NCI-H1417 (cell line): ENCODE measurements at regions not wholly inside any gene's neighbourhood (a gene's known extent, or its start where the extent isn't known, plus 50 kb on each side); places are given as distances from the start of the nearest gene placed in this dataset.
A peak's percentile ranks its signal among the peaks of the same experiment; 100 is the strongest.

Experiments
- DNase-seq, 3 experiments: peaks; one replicate each; lab custom pipeline; 2025; lab: John Stamatoyannopoulos, UW

DNA sequence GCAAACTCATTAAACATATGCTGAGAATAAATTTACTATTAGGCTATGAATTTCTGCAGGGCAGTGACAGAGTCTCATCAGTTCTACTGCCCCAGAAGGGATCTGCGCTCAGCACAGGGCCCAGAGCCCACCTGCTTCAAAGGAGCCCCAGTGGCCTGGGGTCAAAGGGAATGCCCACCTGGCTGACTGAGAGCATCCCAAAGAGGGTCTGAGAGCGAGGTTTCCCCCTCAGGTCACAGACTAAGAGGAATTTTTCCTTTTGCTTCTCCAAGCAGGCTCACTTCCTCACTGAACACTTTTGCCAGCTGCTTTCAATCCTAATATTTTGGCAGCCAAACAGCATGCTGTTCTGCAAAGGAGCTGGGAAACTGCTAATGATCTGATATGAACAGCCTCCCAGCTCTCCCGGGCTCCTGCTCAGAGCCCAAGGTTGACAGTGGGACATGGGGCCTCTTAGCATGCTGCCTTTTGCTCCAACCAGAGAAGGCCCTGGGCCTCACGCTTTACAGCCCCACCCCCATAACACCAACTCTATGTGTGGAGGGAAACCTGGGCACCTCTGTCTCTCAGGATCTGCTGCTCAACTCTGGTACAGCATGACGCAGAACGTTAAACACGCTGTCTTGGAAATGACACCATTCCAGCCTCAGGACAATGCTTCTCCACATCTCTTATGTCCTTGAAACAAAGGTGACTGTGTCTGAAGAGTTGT is 70.7 kb upstream of the SYT6 start:
- no peak for DNase-seq

DNA sequence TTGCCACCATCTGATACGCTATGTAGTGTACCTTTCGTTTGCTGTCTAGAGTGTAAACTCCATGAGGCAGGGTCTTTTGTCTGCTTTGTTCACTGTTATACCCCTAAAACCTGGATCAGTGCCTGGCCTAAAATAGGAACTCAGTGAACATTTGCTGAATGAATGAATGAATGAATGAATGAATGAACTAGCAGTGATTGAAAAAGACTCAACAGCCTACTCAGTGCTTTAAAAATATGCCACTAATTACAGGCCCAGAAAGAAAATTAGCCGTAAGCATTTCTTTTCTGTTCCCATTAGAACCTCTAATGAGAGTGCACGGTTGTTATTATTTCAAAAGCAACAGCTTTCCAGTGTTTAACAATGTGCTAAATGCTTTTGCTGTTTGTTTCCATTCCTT is 69.3 kb upstream of the SYT6 start:
- no peak for DNase-seq

DNA sequence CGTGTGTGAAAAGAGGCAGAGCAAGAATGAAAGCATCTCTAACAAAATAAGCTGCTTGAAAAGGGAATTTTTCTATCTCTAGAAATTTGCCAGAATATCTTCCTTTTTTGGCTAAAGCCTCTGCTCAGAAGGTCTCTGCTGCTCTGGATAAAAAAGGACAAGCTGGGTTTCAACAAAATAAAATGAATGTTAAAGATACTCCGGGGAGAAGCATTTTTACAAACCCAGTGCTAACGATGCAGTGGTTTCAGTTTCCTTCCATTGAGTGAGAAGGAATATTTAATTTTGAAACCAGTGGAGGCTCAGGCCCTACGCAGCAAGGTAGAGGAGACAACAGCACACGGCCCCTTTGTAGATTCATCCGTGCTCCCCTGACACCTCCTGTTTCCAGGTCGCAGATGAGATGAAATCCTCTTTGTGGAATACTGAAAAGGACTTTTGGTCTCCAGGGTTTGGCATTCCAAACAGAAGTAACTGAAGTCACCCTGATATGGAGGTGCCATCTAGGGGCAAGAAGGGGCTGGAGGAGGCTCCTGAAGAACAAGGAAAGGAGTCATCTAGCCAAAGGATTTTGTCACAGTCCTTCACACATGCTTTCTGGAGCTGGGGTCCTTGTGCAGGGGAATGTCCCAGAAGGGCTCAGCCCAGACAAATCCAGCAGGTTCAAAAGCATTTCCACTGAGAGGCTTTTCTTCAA is 65.7 kb upstream of the SYT6 start:
- DNase-seq: peak in 2 of 3 experiments; percentile 10 to 15

DNA sequence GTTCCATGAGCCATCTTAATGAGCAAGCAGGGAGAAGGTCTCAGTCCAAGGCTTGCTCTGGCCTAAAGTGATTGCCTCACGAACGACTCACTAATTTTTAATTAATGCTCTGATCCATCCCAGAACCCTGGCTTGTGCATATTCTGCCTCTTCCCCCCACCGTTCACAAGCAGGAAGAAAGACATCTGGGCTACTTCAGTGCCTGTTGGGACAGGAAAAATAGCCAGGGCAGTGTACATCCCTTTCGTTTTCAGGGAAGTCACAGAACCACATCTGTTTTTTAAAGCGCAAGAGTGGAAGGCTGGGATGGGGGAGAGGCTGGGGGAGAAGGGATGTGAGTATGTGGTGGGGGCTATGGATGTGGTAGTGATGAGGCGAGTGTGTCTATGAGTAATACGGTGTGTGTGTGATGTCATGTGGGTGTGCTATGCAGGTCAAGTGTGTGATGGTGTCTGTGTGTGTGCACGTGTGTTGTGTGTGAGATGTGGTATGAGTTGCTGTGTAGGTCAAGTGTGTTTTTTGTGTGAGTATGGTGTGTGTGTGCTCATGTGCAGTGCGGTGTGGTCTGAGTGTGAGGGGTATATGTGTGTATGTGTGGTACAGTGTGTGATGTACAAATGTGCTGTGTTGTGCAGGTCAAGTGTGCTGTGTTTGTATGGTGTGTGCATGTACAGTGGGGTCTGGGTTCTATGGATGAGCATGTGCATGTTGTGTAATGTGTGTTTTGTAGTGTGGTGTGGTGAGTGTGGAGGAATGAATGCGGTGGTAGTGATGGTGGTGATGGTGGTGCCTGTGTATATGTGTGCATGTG is 64.9 kb upstream of the SYT6 start:
- no peak for DNase-seq

DNA sequence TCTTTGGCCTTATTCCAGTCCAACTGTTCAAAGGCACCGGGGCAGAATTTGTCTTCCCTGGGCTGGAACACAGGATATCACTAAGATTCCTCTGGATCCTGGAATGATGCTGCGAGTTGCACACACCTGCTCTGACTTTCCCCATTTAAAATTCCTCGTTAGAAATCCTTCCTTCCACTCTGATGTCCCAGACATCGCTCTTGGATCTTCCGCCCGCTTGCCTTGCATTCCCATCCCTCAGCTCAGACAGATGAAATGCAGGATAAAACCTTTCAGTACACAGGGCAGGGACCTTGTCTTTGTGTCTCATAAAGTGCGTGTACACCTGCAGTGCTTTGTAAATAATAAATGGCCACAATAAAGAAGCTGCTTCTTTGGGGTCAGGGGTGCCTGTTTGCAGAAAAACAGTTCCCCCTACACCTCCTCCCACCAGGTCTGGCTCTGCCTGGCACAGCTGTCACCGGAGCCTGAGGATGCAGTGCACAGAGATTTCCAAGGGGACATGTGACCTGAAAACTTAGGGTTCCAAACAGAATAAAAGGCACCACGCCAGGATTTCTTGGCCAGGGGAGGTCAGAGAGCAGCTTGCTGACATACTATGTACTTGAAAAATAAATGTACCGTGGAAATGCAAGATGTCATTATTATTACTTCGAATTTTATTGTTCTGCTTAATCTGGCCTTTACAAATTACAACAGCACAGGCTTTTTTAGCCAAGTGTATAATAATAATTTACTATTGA is 62.9 kb upstream of the SYT6 start:
- peak in 1 of 3 experiments; percentile 60 for DNase-seq

DNA sequence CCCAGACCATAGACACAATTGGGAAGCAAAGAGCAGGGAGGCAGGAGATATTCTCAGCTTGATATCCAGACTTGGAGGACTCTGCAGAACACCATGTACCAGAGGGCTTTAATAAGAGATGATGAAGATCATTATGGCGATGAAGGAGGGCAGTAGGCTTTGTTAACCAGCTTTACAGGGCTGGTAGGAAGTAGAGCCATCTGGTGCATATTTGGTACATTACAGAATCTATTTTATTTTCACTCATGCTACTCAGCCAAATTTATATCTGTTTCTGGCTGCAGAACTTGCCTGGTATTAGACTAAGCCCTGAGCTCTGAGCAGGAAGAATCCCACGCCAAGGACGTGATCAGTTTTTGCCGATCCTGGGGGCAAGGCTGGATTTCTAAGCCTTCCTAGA is 61.8 kb upstream of the SYT6 start:
- no peak for DNase-seq

DNA sequence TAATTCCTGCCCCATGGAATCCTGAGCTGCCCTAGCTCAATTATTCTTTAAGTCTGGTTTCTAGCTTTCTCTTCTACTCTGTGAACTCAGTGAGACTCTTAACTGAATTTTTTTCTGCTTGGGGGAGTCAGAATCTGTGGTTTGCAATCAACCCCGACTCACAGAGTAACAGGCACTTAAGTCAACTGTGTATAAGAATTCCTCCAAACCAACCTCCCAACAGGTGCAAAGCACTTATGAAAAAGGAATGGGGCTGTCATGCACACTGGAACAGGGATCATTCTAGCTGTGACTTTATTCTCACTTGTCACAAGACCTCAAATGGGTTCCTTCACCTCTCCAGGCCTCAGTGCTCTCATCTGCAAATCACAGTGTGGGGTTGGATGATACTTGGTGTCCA is 60.3 kb upstream of the SYT6 start:
- DNase-seq: peak in 1 of 3 experiments; percentile 7

DNA sequence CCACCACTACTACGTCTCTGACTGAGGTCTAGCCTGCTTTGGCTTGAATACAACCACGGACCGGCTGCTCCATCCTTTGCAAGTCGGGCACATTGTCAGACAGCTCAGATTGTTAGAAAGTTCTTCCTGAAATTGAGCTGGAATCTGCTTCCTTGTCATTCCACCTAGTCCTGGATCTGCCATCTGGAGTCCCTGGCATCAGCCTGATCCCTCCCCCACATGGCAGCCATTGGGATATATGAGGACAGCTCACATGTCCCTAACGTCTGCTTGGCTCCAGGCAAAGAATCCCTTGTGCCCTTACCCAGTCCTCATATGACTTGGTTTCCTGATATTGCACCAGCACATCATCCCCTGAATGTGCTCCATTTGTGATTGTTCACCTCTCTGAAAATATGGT is 56.3 kb upstream of the SYT6 start:
- no peak for DNase-seq

DNA sequence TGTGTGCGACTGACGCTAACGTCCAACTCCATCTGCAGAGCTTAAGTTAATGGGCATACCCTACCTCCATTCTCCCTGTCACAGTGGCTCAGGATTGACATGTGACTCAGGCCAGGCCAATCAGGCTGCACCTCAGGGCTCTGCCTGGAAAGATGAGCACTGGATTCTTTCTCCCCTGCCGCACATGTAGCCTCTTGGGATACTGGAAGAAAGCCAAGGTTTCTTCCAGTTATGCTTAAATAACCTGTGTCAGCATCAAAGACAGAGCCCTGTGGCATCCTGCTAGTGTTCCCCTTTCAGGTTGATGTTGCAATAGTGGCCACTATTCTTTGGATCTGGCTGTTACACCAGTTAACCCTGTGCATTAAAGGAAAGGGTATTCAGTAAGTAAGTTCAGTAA is 55.0 kb upstream of the SYT6 start:
- DNase-seq: peak; percentile 17 to 60 (median 41)

DNA sequence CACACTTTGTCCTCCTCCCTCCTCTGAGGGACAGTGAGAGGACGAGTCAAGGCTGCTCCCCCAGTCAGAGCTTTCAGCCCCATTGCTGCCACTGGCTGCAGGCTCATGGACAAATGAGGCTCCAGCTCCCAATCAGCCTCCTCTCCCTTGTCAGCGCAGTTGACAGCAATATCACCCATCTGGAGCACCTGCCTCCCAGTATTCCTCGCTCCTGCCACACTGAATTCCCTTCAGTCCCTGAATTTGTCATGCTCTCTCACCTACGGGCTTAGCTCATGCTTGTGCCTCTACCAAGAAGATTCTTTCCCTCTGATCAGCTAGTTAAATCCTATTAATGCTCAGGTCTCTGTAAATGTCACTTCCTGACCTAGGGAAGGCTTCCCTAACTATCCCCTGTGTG is 54.4 kb upstream of the SYT6 start:
- peak in 2 of 3 experiments; percentile 32 to 57 for DNase-seq

DNA sequence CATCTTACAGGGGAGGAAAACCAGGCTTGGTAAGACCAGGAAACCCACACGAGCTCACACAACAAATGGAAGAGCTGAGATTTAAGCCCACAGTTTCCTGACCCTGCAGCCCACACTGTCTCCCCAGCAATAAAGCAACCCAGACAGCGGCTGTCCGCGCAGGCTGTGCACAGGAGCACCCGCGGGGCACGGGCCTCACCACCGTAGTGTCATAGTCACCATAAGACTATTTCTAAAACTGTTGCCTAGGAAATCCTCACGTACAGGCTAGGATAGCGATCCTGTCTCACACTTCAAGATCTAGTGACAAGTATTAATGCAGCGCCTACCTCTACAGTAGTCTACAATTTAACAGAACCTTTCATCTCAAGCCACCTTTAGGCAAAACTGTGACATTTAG is 54.0 kb upstream of the SYT6 start:
- no peak for DNase-seq

DNA sequence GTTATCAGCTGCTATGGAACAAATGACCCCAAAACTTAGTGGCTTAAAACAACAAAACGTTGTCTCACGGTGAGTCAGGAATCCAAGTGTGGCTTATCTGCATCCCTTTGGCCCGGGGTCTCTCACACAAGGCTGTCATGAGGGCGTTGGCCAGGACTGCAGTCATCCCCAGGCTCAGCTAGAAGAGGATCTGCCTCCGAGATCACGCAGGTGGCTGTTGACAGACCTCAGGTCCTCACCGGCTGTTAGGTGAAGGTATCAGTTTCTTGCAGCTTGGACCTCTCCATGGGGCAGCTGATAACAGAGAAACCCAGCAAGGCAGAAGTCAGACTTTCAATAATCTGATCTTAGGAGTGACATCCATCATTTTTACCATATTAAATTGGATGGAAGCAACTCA is 52.7 kb upstream of the SYT6 start:
- no peak for DNase-seq

DNA sequence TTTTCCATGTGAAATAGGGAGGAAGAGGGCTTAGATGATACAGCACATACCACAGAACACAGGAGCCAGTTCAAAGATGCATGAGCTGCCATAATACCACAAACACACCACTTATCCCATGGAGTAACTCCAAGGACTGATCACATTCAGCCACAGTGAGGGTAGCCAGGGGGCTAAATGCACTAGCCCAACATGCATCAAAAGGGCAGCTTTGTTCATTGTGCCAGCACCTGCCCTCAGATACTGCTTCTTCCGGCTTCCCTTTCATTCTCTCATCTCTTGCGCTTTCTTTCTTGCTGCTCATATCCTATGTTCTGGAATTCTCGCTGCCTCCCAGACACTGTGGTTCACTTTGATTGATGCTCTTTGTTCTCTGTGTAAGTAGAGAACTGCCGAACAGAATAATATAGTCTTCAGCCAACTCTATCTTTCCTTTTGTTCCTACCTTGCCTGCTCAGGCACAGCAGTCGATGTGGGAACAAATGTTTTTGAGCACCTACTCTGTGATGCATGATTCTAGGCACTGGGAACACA is 50.0 kb upstream of the SYT6 start:
- DNase-seq: no peak
